OCI-LY7 (cell line): ENCODE measurements at regions not wholly inside any gene's neighbourhood (a gene's known extent, or its start where the extent isn't known, plus 50 kb on each side); places are given as distances from the start of the nearest gene placed in this dataset.

Source experiments
- BruUV-seq: library from RNA; stranded (reverse); fragments of 400-500 nt; replicated peaks from 2 replicates; lab custom pipeline; 2021; lab: Mats Ljungman, UMichigan
- CTCF ChIA-PET: fragments of 300-600 bp; sonication (Branson Sonifier 250); formaldehyde crosslinking; loops from one replicate; lab custom pipeline; 2022; ENCODE audit warnings: antibody characterized with exemption; ENCODE audit not compliant: unreplicated experiment; lab: Charles Lee
- POLR2A ChIA-PET: fragments of 300-600 bp; sonication (Branson Sonifier 250); formaldehyde crosslinking; loops from one replicate; lab custom pipeline; 2022; ENCODE audit warnings: antibody characterized with exemption; lab: Charles Lee
- DNase-seq: peaks from one replicate; pipeline ENCODE4 v3.0.0-alpha.2; 2015; ENCODE audit warnings: low spot score
- H2AFZ ChIP-seq: fragments of 200-600 bp; sonication (generic), shearing (Covaris generic); 2 replicates; pipeline ENCODE4 v1.6.1; 2014; ENCODE audit warnings: mild to moderate bottlenecking, antibody characterized with exemption, low read length, moderate library complexity
- H3K27ac ChIP-seq: fragments of 200-600 bp; sonication (generic); 2 replicates; pipeline ENCODE4 v1.5.1; 2014; ENCODE audit warnings: mixed run types, low read depth, mild to moderate bottlenecking, moderate library complexity, low read length, inconsistent platforms; ENCODE audit not compliant: poor library complexity, severe bottlenecking
- H3K36me3 ChIP-seq: fragments of 200-600 bp; sonication (generic); 2 replicates; pipeline ENCODE4 v1.6.1; 2014; ENCODE audit warnings: mild to moderate bottlenecking, antibody characterized with exemption, low read length, moderate library complexity, mixed read lengths; ENCODE audit not compliant: insufficient read depth
- H3K4me1 ChIP-seq: fragments of 200-600 bp; sonication (generic); 2 replicates; pipeline ENCODE4 v1.5.1; 2014; ENCODE audit warnings: mild to moderate bottlenecking, low read length; ENCODE audit not compliant: insufficient read depth, poor library complexity, severe bottlenecking
- H3K4me2 ChIP-seq: fragments of 200-600 bp; sonication (generic); 2 replicates; pipeline ENCODE4 v1.6.1; 2014; ENCODE audit warnings: mild to moderate bottlenecking, low read length
- H3K4me3 ChIP-seq: fragments of 200-600 bp; sonication (generic); 2 replicates; pipeline ENCODE4 v1.5.1; 2014; ENCODE audit warnings: mild to moderate bottlenecking, low read depth, low read length; ENCODE audit not compliant: poor library complexity, severe bottlenecking
- H3K79me2 ChIP-seq: fragments of 200-600 bp; sonication (generic); 2 replicates; pipeline ENCODE4 v1.6.1; 2016; ENCODE audit warnings: low read depth, mild to moderate bottlenecking, low read length, moderate library complexity, mixed read lengths; ENCODE audit not compliant: insufficient read depth
- H3K9me2 ChIP-seq: fragments of 200-600 bp; sonication (generic); 2 replicates; pipeline ENCODE4 v1.6.1; 2016; ENCODE audit warnings: mild to moderate bottlenecking, low read length, mixed read lengths; ENCODE audit not compliant: insufficient read depth
- H3K9me3 ChIP-seq: fragments of 200-600 bp; sonication (generic); 2 replicates; pipeline ENCODE4 v1.6.1; 2014; ENCODE audit warnings: mild to moderate bottlenecking, mixed run types, low read length, mixed read lengths
- H4K20me1 ChIP-seq: fragments of 200-600 bp; sonication (generic); 2 replicates; pipeline ENCODE4 v1.6.1; 2014; ENCODE audit warnings: mild to moderate bottlenecking, antibody characterized with exemption, low read length, moderate library complexity, mixed read lengths; ENCODE audit not compliant: insufficient read depth
- EZH2phosphoT487 ChIP-seq: fragments of 200-600 bp; sonication (generic); IDR thresholded peaks from 2 replicates; pipeline ENCODE4 v1.6.1; 2018; ENCODE audit warnings: low read depth, borderline replicate concordance, mild to moderate bottlenecking, mixed run types, antibody characterized with exemption, low read length, moderate library complexity, mixed read lengths
- intact Hi-C: fragments of 100-400 bp; cut with micrococcal nuclease; formaldehyde crosslinking; loops from one replicate; pipeline ENCODE4 v1.10.0; 2022; ENCODE audit not compliant: unreplicated experiment
- TF ChIP-seq, protein P1 (sequence below): fragments of 200-600 bp; sonication (generic); conservative IDR thresholded peaks from 2 replicates; pipeline ENCODE4 v1.5.1; 2014; ENCODE audit warnings: mild to moderate bottlenecking, antibody characterized with exemption, low read length, moderate library complexity, mixed read lengths

DNA sequence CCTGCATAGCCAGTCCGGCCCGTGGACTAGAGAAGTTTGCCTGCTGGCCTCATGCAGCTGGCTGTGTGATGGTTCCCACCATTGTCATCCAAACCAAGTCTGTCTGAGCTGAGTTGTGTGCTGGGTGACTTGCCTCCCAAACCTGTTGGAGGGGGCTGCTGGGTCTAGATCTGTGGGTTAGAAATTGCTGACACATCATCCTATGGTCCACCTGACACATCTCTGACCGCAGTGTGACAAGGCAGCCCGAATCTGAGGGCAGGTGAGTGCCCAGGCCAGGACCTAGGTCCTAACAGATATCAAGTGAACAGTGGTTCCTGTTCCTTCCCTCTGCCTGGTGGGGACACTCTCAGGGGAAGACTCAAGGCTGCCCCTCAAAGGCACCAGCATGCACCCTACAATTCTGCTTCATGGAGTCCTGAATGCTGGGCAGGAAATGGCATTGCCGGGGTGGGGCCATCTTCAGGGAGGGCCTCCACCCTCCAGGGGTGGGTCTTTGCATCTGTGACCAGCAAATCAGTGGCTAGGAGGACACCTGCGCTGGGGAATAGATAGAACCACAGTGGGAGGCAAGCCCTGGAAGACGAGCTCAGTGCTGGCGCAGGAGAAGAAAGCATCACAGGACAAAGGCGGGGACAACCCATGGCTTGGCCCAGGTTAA lies 117.9 kb upstream of the ID2 start:
- ChIA-PET POLR2A (interaction anchor here (0.7 to 1.4 kb wide), 5 partner anchors 10 to 35 kb away, joined by 3 to 5 read pairs (median 3); no protein-coding TSS in a partner anchor), CTCF (interaction anchor here (0.6 kb wide), 1 partner anchor 63 kb away, joined by 3 read pairs; no protein-coding TSS in a partner anchor)
- no peak overlapping the region for H2AFZ ChIP-seq
- BruUV-seq, result no TSS peak
- no peaks in the 10 kb centered on the region for H4K20me1 ChIP-seq
- DNase-seq, result no peak
- intact Hi-C loops, result no loop called here
- H3K4me3 ChIP-seq, result no peak overlapping the region
- no peak overlapping the region for H3K27ac ChIP-seq
- peaks cover 93% of the 10 kb centered on the region for H3K36me3 ChIP-seq
- H3K9me2 ChIP-seq, result no peaks in the 10 kb centered on the region
- H3K79me2 ChIP-seq, result peaks cover 22% of the 10 kb centered on the region; the same call in 1 of the 2 replicates
- no peak overlapping the region for H3K4me2 ChIP-seq
- peaks cover 45% of the 10 kb centered on the region for H3K4me1 ChIP-seq
- H3K9me3 ChIP-seq, result peaks cover 31% of the 10 kb centered on the region
- TF ChIP-seq, protein P1, sequence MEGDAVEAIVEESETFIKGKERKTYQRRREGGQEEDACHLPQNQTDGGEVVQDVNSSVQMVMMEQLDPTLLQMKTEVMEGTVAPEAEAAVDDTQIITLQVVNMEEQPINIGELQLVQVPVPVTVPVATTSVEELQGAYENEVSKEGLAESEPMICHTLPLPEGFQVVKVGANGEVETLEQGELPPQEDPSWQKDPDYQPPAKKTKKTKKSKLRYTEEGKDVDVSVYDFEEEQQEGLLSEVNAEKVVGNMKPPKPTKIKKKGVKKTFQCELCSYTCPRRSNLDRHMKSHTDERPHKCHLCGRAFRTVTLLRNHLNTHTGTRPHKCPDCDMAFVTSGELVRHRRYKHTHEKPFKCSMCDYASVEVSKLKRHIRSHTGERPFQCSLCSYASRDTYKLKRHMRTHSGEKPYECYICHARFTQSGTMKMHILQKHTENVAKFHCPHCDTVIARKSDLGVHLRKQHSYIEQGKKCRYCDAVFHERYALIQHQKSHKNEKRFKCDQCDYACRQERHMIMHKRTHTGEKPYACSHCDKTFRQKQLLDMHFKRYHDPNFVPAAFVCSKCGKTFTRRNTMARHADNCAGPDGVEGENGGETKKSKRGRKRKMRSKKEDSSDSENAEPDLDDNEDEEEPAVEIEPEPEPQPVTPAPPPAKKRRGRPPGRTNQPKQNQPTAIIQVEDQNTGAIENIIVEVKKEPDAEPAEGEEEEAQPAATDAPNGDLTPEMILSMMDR, result no peak
- no peak for TF ChIP-seq EZH2phosphoT487

DNA sequence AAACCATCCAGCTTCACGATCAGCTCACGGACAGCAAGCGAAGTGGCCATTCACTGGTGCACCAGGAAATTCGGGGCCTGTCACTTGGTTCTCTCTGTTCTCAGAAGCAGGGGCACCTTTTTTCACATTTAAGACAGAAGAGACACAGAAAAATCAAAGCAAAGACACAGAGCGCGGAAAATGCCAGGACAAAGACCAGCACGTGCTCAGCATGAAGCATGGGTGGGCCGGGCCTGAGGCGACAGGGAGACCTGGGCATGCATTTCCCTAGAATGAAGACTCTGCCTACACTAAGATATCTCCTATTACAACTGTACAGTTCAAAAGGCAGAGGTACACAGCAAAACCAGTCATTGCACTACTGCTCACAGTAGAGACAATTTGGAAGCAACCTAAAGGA lies 117.4 kb upstream of the ID2 start:
- no peaks in the 10 kb centered on the region for H3K9me2 ChIP-seq
- no peak overlapping the region for H3K4me3 ChIP-seq
- ChIA-PET CTCF (interaction anchor here (0.6 kb wide), 1 partner anchor 64 kb away, joined by 3 read pairs; no protein-coding TSS in a partner anchor), POLR2A (interaction anchor here (0.7 to 1.4 kb wide), 3 partner anchors 11 to 17 kb away, joined by 3 to 4 read pairs (median 3); no protein-coding TSS in a partner anchor)
- H3K4me1 ChIP-seq, result peaks cover 48% of the 10 kb centered on the region
- H3K27ac ChIP-seq, result no peak overlapping the region
- H4K20me1 ChIP-seq, result no peaks in the 10 kb centered on the region
- H3K9me3 ChIP-seq, result peaks cover 26% of the 10 kb centered on the region
- TF ChIP-seq, protein P1, result no peak
- TF ChIP-seq EZH2phosphoT487, result no peak
- no peak for DNase-seq
- no TSS peak for BruUV-seq
- H3K4me2 ChIP-seq, result no peak overlapping the region
- peaks cover 91% of the 10 kb centered on the region for H3K36me3 ChIP-seq
- peaks cover 17% of the 10 kb centered on the region; the same call in 1 of the 2 replicates for H3K79me2 ChIP-seq
- intact Hi-C loops, result no loop called here
- H2AFZ ChIP-seq, result no peak overlapping the region
